HCT116 (cell line): ENCODE measurements at regions not wholly inside any gene's neighbourhood (a gene's known extent, or its start where the extent isn't known, plus 50 kb on each side); places are given as distances from the start of the nearest gene placed in this dataset.

ENCODE experiments used
- ATAC-seq: fragments of 200-7000 bp; cut with Tn5 transposase; 2 replicates; pipeline ENCODE4 v1.9.1; 2020; ENCODE audit warnings: mild to moderate bottlenecking, moderate library complexity
- BruUV-seq: library from RNA; stranded (reverse); fragments of 400-500 nt; replicated peaks from 2 replicates; lab custom pipeline; 2021; lab: Mats Ljungman, UMichigan
- CTCF ChIA-PET: fragments of 300-600 bp; sonication (Branson Sonifier 250); formaldehyde crosslinking; loops from one replicate; lab custom pipeline; 2021; ENCODE audit warnings: antibody characterized with exemption; lab: Charles Lee
- POLR2A ChIA-PET: fragments of 300-600, 350-600 bp; sonication (Branson Sonifier 250); formaldehyde crosslinking; loops from one replicate; lab custom pipeline; 2021; ENCODE audit warnings: antibody characterized with exemption; lab: Charles Lee
- RAD21 ChIA-PET, 2 experiments: fragments of 300-600 bp; sonication (Branson Sonifier 250); formaldehyde crosslinking; loops; one replicate each; lab custom pipeline; 2023; ENCODE audit warnings: low total read pairs in 2 of 2; ENCODE audit not compliant: uncharacterized antibody in 2 of 2, unreplicated experiment in 2 of 2, low non-redundant PET in 1 of 2; lab: Charles Lee
- DNase-seq: peaks from one replicate; pipeline ENCODE4 v3.0.0-alpha.2; 2010; ENCODE audit warnings: low read depth, low spot score
- H2AFZ ChIP-seq: fragments of 200-600 bp; shearing (Covaris generic), sonication (generic); 2 replicates; pipeline ENCODE4 v1.6.1; 2017; ENCODE audit warnings: low read depth, mixed run types, mixed read lengths, antibody characterized with exemption, low read length; ENCODE audit not compliant: poor library complexity, severe bottlenecking
- H3K27ac ChIP-seq: 2 replicates; pipeline ENCODE4 v1.5.1; 2012; ENCODE audit warnings: low read depth, low read length
- H3K27me3 ChIP-seq: fragments of 200-600 bp; sonication (generic); 2 replicates; pipeline ENCODE4 v1.6.1; 2016; ENCODE audit warnings: mixed run types, low read length, mixed read lengths; ENCODE audit not compliant: insufficient read depth
- H3K36me3 ChIP-seq, 2 experiments: fragments of 200-500 bp in 1 of 2; fragments of 200-600 bp in 1 of 2; sonication (Bioruptor generic) in 1 of 2; sonication (generic) in 1 of 2; 2 replicates each; pipeline versions ENCODE4 v1.5.1 to v1.6.1; 2014 to 2016; ENCODE audit warnings: low read length in 2 of 2, inconsistent platforms in 1 of 2, mixed read lengths in 1 of 2, mixed run types in 1 of 2; ENCODE audit not compliant: insufficient read depth in 2 of 2, control insufficient read depth in 1 of 2
- H3K4me1 ChIP-seq, 2 experiments: fragments of 200-600 bp in 1 of 2; sonication (generic) in 1 of 2; 2 replicates each; pipeline versions ENCODE4 v1.5.1 to v1.6.1; 2012 to 2017; ENCODE audit warnings: low read length in 2 of 2, inconsistent platforms in 1 of 2, mild to moderate bottlenecking in 1 of 2, mixed read lengths in 1 of 2, mixed run types in 1 of 2, moderate library complexity in 1 of 2; ENCODE audit not compliant: insufficient read depth in 2 of 2, control insufficient read depth in 1 of 2
- H3K4me2 ChIP-seq: fragments of 200-600 bp; sonication (generic); 2 replicates; pipeline ENCODE4 v1.6.1; 2017; ENCODE audit warnings: mixed run types, low read length, mixed read lengths
- H3K4me3 ChIP-seq, 2 experiments: fragments of 200-600 bp in 1 of 2; sonication (generic) in 1 of 2; replicated peaks in 1 of 2; 2 replicates each; pipeline ENCODE4 v1.5.1; 2011 to 2016; ENCODE audit warnings: low read length in 2 of 2, control low read depth in 1 of 2, low read depth in 1 of 2, mild to moderate bottlenecking in 1 of 2, mixed read lengths in 1 of 2, mixed run types in 1 of 2
- H3K79me2 ChIP-seq: fragments of 200-600 bp; sonication (generic); 2 replicates; pipeline ENCODE4 v1.6.1; 2017; ENCODE audit warnings: mild to moderate bottlenecking, mixed run types, low read length, moderate library complexity, mixed read lengths; ENCODE audit not compliant: insufficient read depth
- H3K9ac ChIP-seq: fragments of 200-600 bp; sonication (generic); 2 replicates; pipeline ENCODE4 v1.6.1; 2016; ENCODE audit warnings: low read length, mixed read lengths
- H3K9me2 ChIP-seq: fragments of 200-600 bp; sonication (generic), shearing (Covaris generic); 2 replicates; pipeline ENCODE4 v1.6.1; 2017; ENCODE audit warnings: mixed run types, mild to moderate bottlenecking, moderate library complexity; ENCODE audit not compliant: insufficient read depth
- H3K9me3 ChIP-seq, 2 experiments: fragments of 200-500 bp in 1 of 2; fragments of 200-600 bp in 1 of 2; sonication (Bioruptor generic) in 1 of 2; sonication (generic) in 1 of 2; 2 replicates each; pipeline ENCODE4 v1.6.1; 2014 to 2017; ENCODE audit warnings: low read length in 2 of 2, mixed read lengths in 2 of 2, inconsistent platforms in 1 of 2, low read depth in 1 of 2, mild to moderate bottlenecking in 1 of 2, mixed run types in 1 of 2, moderate library complexity in 1 of 2; ENCODE audit not compliant: control insufficient read depth in 1 of 2, insufficient read depth in 1 of 2
- H4K20me1 ChIP-seq: fragments of 200-600 bp; sonication (generic), shearing (Covaris generic); 2 replicates; pipeline ENCODE4 v1.6.1; 2017; ENCODE audit warnings: mixed run types, mild to moderate bottlenecking, moderate library complexity; ENCODE audit not compliant: insufficient read depth
- CBX3 ChIP-seq: IDR thresholded peaks from 2 replicates; pipeline ENCODE4 v1.6.1; 2012; ENCODE audit warnings: low read depth
- CTCF ChIP-seq, 3 experiments: fragments of 200-600 bp in 1 of 3; sonication (generic) in 1 of 3; IDR thresholded peaks in 2 of 3; conservative IDR thresholded peaks in 1 of 3; 2 replicates each; pipeline ENCODE4 v1.5.1; 2012 to 2017; ENCODE audit warnings: low read depth in 2 of 3, low read length in 2 of 3, antibody characterized with exemption in 1 of 3, borderline replicate concordance in 1 of 3, control low read depth in 1 of 3, mild to moderate bottlenecking in 1 of 3, mixed read lengths in 1 of 3, mixed run types in 1 of 3, moderate library complexity in 1 of 3; ENCODE audit not compliant: insufficient read depth in 1 of 3
- EGR1 ChIP-seq: IDR thresholded peaks from 2 replicates; pipeline ENCODE4 v1.6.1; 2012; ENCODE audit warnings: low read depth
- EZH2 ChIP-seq: fragments of 200-600 bp; sonication (generic); IDR thresholded peaks from 2 replicates; pipeline ENCODE4 v1.6.1; 2017; ENCODE audit warnings: antibody characterized with exemption, mixed run types
- EZH2phosphoT487 ChIP-seq: fragments of 200-600 bp; IDR thresholded peaks from 2 replicates; pipeline ENCODE4 v1.6.1; 2018; ENCODE audit warnings: antibody characterized with exemption, borderline replicate concordance
- JUND ChIP-seq: IDR thresholded peaks from 2 replicates; pipeline ENCODE4 v1.6.1; 2012
- POLR2AphosphoS5 ChIP-seq: IDR thresholded peaks from 2 replicates; pipeline ENCODE4 v1.6.1; 2011; ENCODE audit warnings: mild to moderate bottlenecking, low read depth, low read length, moderate library complexity
- REST ChIP-seq: IDR thresholded peaks from 2 replicates; pipeline ENCODE4 v1.6.1; 2012; ENCODE audit warnings: low read depth
- SIN3A ChIP-seq: IDR thresholded peaks from 2 replicates; pipeline ENCODE4 v1.6.1; 2012; ENCODE audit warnings: low read depth
- TCF7L2 ChIP-seq: IDR thresholded peaks from 2 replicates; pipeline ENCODE4 v1.7.0; 2011; ENCODE audit warnings: borderline replicate concordance, inconsistent platforms; ENCODE audit not compliant: insufficient read depth, insufficient read length; ENCODE audit errors: extremely low read depth
- YY1 ChIP-seq: IDR thresholded peaks from 2 replicates; pipeline ENCODE4 v1.6.1; 2011; ENCODE audit warnings: low read length, low read depth, moderate library complexity, mild to moderate bottlenecking; ENCODE audit not compliant: insufficient replicate concordance; ENCODE audit errors: extremely low read depth
- ZFX ChIP-seq: fragments of 450-650 bp; IDR thresholded peaks from 2 replicates; pipeline ENCODE4 v1.6.1; 2017
- ZNF274 ChIP-seq: fragments of 200-500 bp; sonication (Bioruptor generic); IDR thresholded peaks from 2 replicates; pipeline ENCODE4 v1.6.1; 2014; ENCODE audit warnings: mild to moderate bottlenecking, low read depth, low read length, inconsistent platforms
- intact Hi-C: fragments of 100-400 bp; cut with micrococcal nuclease; formaldehyde crosslinking; loops from 2 replicates; pipeline ENCODE4 v1.10.0; 2022

GRCh38 chr14:94906577-94906976, 136.7 kb upstream of the GSC start (continued):
- TF ChIP-seq REST = no peak
- no peak for TF ChIP-seq CBX3
- TF ChIP-seq SIN3A = no peak
- TF ChIP-seq CTCF (IDR thresholded peaks at IDR 0.05 in 2 of 3, conservative IDR thresholded peaks at IDR 0.05 in 1 of 3; ENCODE audit: borderline replicate concordance in 1 of 3, insufficient read depth in 1 of 3, low read depth in 2 of 3, low read length in 2 of 3) = no peak
- TF ChIP-seq ZNF274 = no peak
- no peak for TF ChIP-seq YY1
- no peak for TF ChIP-seq POLR2AphosphoS5

GRCh38 chr14:94904636-94905035, 134.7 kb upstream of the GSC start:
- no peaks in the 10 kb centered on the region for H3K9me2 ChIP-seq
- no TSS peak for BruUV-seq
- ChIA-PET CTCF (no interaction called here), RAD21 (no interaction called here), POLR2A (no interaction called here)
- H3K4me3 ChIP-seq = no peak overlapping the region
- H3K36me3 ChIP-seq = no peaks in the 10 kb centered on the region
- intact Hi-C loops = no loop called here
- no peak overlapping the region for H2AFZ ChIP-seq
- H3K9me3 ChIP-seq = no peaks in the 10 kb centered on the region
- no peak for ATAC-seq
- no peak overlapping the region for H3K4me2 ChIP-seq
- H3K9ac ChIP-seq = no peak overlapping the region
- H3K27ac ChIP-seq = no peak overlapping the region
- peaks cover 12% of the 10 kb centered on the region for H3K27me3 ChIP-seq
- H3K79me2 ChIP-seq = no peaks in the 10 kb centered on the region
- H3K4me1 ChIP-seq = no peaks in the 10 kb centered on the region
- H4K20me1 ChIP-seq = no peaks in the 10 kb centered on the region
- DNase-seq = no peak
- TF ChIP-seq REST = no peak
- TF ChIP-seq SIN3A = no peak
- TF ChIP-seq TCF7L2 = no peak
- no peak for TF ChIP-seq ZFX
- no peak for TF ChIP-seq YY1
- no peak for TF ChIP-seq EZH2
- no peak for TF ChIP-seq JUND
- TF ChIP-seq EGR1 = no peak
- TF ChIP-seq POLR2AphosphoS5 = no peak
- no peak for TF ChIP-seq EZH2phosphoT487
